ENCODE measurements at regions not wholly inside any gene's neighbourhood (a gene's known extent, or its start where the extent isn't known, plus 50 kb on each side); places are given as distances from the start of the nearest gene placed in this dataset.

DNA sequence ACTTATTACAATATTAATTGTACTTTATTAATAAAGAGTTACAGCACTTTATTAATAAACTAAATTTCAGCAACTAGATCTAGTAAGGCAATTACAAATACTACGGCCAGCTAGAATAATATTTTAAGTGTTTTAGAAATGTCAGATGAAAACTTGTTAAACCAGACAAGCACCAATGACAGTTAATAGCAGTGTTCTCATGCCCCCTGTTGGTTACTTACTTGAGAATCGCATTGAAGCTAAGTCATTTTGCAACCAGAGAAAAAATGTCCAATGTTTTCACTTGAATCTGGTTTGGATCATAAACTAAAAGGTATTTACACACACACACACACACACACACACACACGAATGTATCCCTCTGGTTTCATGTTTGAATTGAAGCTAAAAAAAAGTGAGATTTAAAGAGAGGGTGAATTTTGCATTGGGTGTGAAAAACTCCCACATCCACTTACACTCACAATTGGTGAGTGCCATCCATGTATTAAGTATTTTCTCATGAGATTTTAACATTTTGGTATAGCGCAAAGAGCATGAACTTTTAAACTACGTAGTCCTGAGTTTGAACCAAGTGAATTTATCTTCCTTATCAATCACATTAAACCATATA is 347.7 kb downstream of the ZBBX start:
- TF ChIP-seq, protein P1, sequence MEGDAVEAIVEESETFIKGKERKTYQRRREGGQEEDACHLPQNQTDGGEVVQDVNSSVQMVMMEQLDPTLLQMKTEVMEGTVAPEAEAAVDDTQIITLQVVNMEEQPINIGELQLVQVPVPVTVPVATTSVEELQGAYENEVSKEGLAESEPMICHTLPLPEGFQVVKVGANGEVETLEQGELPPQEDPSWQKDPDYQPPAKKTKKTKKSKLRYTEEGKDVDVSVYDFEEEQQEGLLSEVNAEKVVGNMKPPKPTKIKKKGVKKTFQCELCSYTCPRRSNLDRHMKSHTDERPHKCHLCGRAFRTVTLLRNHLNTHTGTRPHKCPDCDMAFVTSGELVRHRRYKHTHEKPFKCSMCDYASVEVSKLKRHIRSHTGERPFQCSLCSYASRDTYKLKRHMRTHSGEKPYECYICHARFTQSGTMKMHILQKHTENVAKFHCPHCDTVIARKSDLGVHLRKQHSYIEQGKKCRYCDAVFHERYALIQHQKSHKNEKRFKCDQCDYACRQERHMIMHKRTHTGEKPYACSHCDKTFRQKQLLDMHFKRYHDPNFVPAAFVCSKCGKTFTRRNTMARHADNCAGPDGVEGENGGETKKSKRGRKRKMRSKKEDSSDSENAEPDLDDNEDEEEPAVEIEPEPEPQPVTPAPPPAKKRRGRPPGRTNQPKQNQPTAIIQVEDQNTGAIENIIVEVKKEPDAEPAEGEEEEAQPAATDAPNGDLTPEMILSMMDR (IDR thresholded peaks at IDR 0.05) = peak; percentile 13 to 61 (median 52)
- no peak for TF ChIP-seq POLR2AphosphoS5 (IDR thresholded peaks at IDR 0.05)

Measured in gastroesophageal sphincter (tissue), 3 donors.